Right cardiac atrium (tissue), 5 donors: ENCODE measurements at regions not wholly inside any gene's neighbourhood (a gene's known extent, or its start where the extent isn't known, plus 50 kb on each side); places are given as distances from the start of the nearest gene placed in this dataset.

Source experiments
- ATAC-seq, 2 donors: fragments of 200-7000 bp; cut with Tn5 transposase; one replicate each; pipeline versions ENCODE4 v1.8.0 to v1.9.1; 2020; ENCODE audit warnings: moderate library complexity in 2 of 2, mild to moderate bottlenecking in 1 of 2
- DNase-seq, 3 donors: peaks; one replicate each; pipeline ENCODE4 v3.0.0-alpha.2; 2020
- H3K27ac ChIP-seq: one replicate; pipeline ENCODE4 v1.5.1; 2013; ENCODE audit warnings: mild to moderate bottlenecking, low read length, control low read depth, moderate library complexity
- H3K27me3 ChIP-seq: one replicate; pipeline ENCODE4 v1.6.1; 2013; ENCODE audit not compliant: control insufficient read depth, insufficient read depth
- H3K4me1 ChIP-seq: one replicate; pipeline ENCODE4 v1.6.1; 2013; ENCODE audit warnings: low read length; ENCODE audit not compliant: control insufficient read depth, insufficient read depth
- H3K4me3 ChIP-seq: one replicate; pipeline ENCODE4 v1.5.1; 2013; ENCODE audit warnings: low read length, control low read depth
- H3K9me3 ChIP-seq: one replicate; pipeline ENCODE4 v1.6.1; 2013; ENCODE audit warnings: low read length; ENCODE audit not compliant: control insufficient read depth
- WGBS: extraction: QIAGEN DNeasy Blood & Tissue Kit; methylation state at CpG from one replicate; pipeline ENCODE4 v1.1.7; 2013; 5-methylcytosine and 5-hydroxymethylcytosine counted together
- intact Hi-C, 4 donors: fragments of 100-400 bp; cut with DNase I; formaldehyde crosslinking; loops; one replicate each; pipeline versions ENCODE4 v1.11.0 to v1.14.0; 2022 to 2023
- donor health status: healthy with polysubstance abuse.
- donor health status: DM: no; HTN: yes; CAD: no.
- donor health status: DM: no; HTN: no; CAD: no.
- donor health status: DM: no; HTN: yes; CAD: no; lungs with severe emphysema.
- donor health status: DM: yes; HTN: yes; CAD: no.

DNA sequence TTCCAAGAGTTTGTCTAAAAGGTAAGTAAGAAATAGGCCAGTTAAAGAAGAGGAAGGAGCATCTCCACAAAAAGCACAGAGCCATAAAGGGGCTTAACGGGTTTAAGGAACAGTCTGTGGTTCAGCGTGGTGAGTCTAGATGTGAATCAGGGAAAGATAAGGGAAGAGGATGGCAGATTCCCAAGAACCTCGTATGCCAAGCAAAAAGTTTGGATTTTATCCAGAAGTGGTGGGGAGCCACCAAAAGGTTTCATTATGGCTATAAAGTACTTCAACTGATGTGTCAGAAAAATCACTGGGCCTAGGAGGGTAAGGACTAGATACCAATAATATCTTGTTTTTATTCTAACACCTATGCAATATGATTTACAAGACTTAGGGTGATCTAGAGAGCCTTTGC is 161.9 kb upstream of the PTER start:
- Histone ChIP-seq H3K27ac (no peak overlapping the region), H3K4me1 (no peaks in the 10 kb centered on the region), H3K27me3 (no peaks in the 10 kb centered on the region), H3K4me3 (no peak overlapping the region), H3K9me3 (no peaks in the 10 kb centered on the region)
- DNase-seq: no peak
- intact Hi-C loops: no loop called here
- ATAC-seq: no peak
- 52% methylated on average over 3 of the region's 3 CpGs for WGBS

GRCh38 chr10:16280595-16280994 is 156.2 kb upstream of the PTER start:
- H3K27me3 ChIP-seq: no peaks in the 10 kb centered on the region
- DNase-seq (no peak), ATAC-seq (peak; percentile 74 to 90)
- no peak overlapping the region for H3K4me3 ChIP-seq
- WGBS: 63% methylated on average over 4 of the region's 4 CpGs
- peak overlapping the region; percentile 87 for H3K27ac ChIP-seq
- intact Hi-C loops: no loop called here
- no peaks in the 10 kb centered on the region for H3K9me3 ChIP-seq
- no peaks in the 10 kb centered on the region for H3K4me1 ChIP-seq

DNA sequence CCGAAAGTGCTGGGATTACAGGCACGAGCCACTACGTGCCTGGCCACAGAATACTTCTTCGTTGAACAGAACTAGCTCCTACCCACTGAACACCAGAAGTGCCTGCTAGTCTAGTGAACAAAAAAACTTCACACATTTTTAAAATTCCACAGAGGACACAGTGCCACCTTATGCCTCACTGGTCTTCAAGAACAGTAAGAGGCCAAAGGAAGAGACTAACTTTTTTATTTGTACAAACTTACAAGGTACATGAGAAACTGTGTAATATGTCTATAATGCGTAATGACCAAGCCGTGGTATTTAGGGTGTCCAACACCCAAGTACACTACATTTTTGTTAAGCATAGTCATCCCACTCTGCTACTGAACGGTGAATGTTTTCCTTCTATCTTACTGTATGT is 144.4 kb upstream of the PTER start:
- H3K9me3 ChIP-seq: no peaks in the 10 kb centered on the region
- intact Hi-C loops: no loop called here
- no peak overlapping the region for H3K4me3 ChIP-seq
- 78% methylated on average over 7 of the region's 7 CpGs for WGBS
- no peaks in the 10 kb centered on the region for H3K4me1 ChIP-seq
- H3K27ac ChIP-seq: no peak overlapping the region
- H3K27me3 ChIP-seq: no peaks in the 10 kb centered on the region
- no peak for ATAC-seq
- DNase-seq: no peak

GRCh38 chr10:16297069-16297468 is 139.7 kb upstream of the PTER start:
- WGBS: 47% methylated on average over 1 of the region's 1 CpG
- no peak for ATAC-seq
- H3K4me1 ChIP-seq: no peaks in the 10 kb centered on the region
- H3K27ac ChIP-seq: no peak overlapping the region
- DNase-seq: no peak
- H3K9me3 ChIP-seq: no peaks in the 10 kb centered on the region
- no peak overlapping the region for H3K4me3 ChIP-seq
- H3K27me3 ChIP-seq: no peaks in the 10 kb centered on the region
- intact Hi-C loops: no loop called here

DNA sequence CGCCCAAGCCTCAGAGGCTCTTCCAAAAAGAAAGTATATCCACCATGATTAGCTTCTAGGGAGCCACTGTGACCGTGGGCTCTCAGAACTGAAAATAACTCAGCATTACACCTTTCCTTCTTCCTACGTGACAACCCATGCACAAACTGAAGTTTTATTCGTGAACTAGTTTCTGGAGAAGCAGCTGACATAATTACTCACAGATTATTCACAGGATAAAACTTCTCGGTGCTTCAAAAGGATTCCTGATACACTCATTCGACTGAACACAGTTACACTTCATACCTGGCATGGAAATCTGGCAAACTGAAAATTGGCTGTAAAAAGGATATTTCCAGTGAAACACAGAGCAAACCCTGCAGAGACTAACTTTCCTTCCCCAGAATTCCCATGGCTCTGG is 139.2 kb upstream of the PTER start:
- Histone ChIP-seq H3K4me1 (no peaks in the 10 kb centered on the region), H3K4me3 (no peak overlapping the region), H3K27ac (no peak overlapping the region), H3K27me3 (no peaks in the 10 kb centered on the region), H3K9me3 (no peaks in the 10 kb centered on the region)
- WGBS: 72% methylated on average over 6 of the region's 6 CpGs
- DNase-seq (no peak), ATAC-seq (no peak)
- intact Hi-C loops: no loop called here

DNA sequence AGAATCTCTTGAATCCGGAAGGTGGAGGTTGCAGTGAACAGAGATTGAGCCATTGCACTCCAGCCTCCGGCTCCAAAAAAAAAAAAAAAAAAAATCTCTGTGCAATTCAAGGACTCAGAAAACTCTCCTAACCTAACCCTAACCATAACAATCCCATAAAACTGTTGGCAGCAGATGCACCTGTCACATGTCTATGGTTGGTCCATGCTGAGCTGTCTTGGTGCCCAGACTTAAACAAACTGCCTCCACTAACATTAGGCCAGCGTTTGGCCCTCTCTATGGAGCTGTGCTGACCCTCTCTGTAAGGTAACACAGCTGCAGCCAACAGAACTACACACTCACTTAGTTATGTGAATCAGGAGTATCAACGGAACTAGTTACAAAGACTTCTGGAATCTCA is 132.5 kb upstream of the PTER start:
- intact Hi-C loops: no loop called here
- DNase-seq (no peak), ATAC-seq (no peak)
- Histone ChIP-seq H3K4me1 (no peaks in the 10 kb centered on the region), H3K9me3 (no peaks in the 10 kb centered on the region), H3K4me3 (no peak overlapping the region), H3K27me3 (no peaks in the 10 kb centered on the region), H3K27ac (no peak overlapping the region)
- 89% methylated on average over 4 of the region's 4 CpGs for WGBS

DNA sequence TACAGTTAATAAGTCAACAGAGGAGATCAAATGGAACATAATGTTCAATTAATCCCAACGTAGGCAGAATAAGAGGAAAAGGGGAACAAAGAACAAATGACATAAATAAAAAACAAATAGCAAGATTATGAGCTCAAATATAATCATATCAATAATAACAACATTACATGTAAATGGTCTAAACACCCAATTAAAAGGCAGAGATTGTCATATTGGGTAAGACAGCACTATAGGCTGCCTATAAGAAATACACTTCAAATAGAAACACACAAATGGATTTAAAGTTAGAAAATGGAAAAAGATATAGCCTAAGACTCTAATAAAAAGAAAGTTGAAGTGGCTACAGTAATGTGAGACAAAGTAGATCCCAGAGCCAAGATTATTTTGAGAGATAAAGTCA is 126.4 kb upstream of the PTER start:
- intact Hi-C loops: no loop called here
- no peak overlapping the region for H3K4me3 ChIP-seq
- ATAC-seq (no peak), DNase-seq (no peak)
- no peak overlapping the region for H3K27ac ChIP-seq
- no peaks in the 10 kb centered on the region for H3K4me1 ChIP-seq
- H3K27me3 ChIP-seq: no peaks in the 10 kb centered on the region
- 58% methylated on average over 1 of the region's 1 CpG for WGBS
- H3K9me3 ChIP-seq: no peaks in the 10 kb centered on the region

- Histone ChIP-seq H3K27me3 (no peaks in the 10 kb centered on the region), H3K27ac (no peak overlapping the region), H3K9me3 (no peaks in the 10 kb centered on the region), H3K4me1 (no peaks in the 10 kb centered on the region), H3K4me3 (no peak overlapping the region)
- ATAC-seq: no peak
- intact Hi-C loops: no loop called here
- DNase-seq: no peak
Observed at GRCh38 chr10:16314259-16314658, 122.6 kb upstream of the PTER start.

DNA sequence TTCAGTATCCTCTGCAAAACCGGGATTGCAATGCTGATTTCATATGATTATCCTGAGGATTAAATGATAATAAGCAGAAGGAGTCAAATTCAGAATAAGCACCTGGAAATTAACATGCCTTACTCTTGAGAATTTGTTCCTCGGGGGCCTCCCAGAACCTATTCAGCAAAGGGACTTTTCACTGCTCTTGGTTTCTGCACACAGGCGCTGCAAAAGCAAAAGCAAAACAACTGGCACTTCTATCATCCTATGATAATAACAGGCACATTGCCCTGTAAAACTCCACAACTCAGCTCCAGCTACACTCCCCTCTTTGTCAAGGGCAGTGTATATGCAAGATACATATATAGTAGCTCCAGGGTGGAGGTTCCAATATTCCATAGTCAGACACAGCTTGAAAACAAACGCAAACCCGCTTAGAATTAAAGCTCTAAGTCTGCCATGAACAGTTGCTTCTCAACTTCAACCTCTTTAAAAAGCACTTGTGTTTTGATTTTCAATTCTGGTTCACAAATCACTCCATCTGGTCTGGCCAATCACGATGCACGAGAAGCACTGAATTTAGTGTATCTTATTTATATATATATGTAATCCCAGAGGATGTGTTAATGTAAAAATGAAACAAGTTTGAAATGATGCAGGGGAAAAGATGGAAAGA is 119.9 kb upstream of the PTER start:
- Histone ChIP-seq H3K4me3 (no peak overlapping the region), H3K27ac (no peak overlapping the region), H3K27me3 (no peaks in the 10 kb centered on the region), H3K9me3 (no peaks in the 10 kb centered on the region), H3K4me1 (no peaks in the 10 kb centered on the region)
- ATAC-seq (no peak), DNase-seq (no peak)
- WGBS: 87% methylated on average over 7 of the region's 7 CpGs
- intact Hi-C loops: no loop called here

- 77% methylated on average over 2 of the region's 2 CpGs for WGBS
Observed at GRCh38 chr10:16341637-16342036, 95.2 kb upstream of the PTER start.

GRCh38 chr10:16348891-16349290 is 87.9 kb upstream of the PTER start:
- Histone ChIP-seq H3K4me1 (no peaks in the 10 kb centered on the region), H3K4me3 (no peak overlapping the region), H3K9me3 (no peaks in the 10 kb centered on the region), H3K27ac (no peak overlapping the region), H3K27me3 (no peaks in the 10 kb centered on the region)
- intact Hi-C loops: no loop called here
- 59% methylated on average over 4 of the region's 4 CpGs for WGBS
- no peak for ATAC-seq
- DNase-seq: no peak

More at GRCh38 chr10:16341637-16342036, 95.2 kb upstream of the PTER start:
- DNase-seq (no peak), ATAC-seq (no peak)
- no peaks in the 10 kb centered on the region for H3K27me3 ChIP-seq
- no peak overlapping the region for H3K4me3 ChIP-seq
- no peaks in the 10 kb centered on the region for H3K4me1 ChIP-seq
- no peak overlapping the region for H3K27ac ChIP-seq
- intact Hi-C loops: no loop called here
- no peaks in the 10 kb centered on the region for H3K9me3 ChIP-seq

- Histone ChIP-seq H3K27me3 (no peaks in the 10 kb centered on the region), H3K4me3 (no peak overlapping the region), H3K4me1 (no peaks in the 10 kb centered on the region), H3K27ac (no peak overlapping the region), H3K9me3 (no peaks in the 10 kb centered on the region)
- intact Hi-C loops: no loop called here
- ATAC-seq (no peak), DNase-seq (no peak)
- 86% methylated on average over 5 of the region's 5 CpGs for WGBS
Observed at GRCh38 chr10:16352146-16352545, 84.7 kb upstream of the PTER start.
